ENCODE measurements at regions not wholly inside any gene's neighbourhood (a gene's known extent, or its start where the extent isn't known, plus 50 kb on each side); places are given as distances from the start of the nearest gene placed in this dataset.

GRCh38 chr16:66134875-66135274, 231.6 kb upstream of the CDH5 start:
- TF ChIP-seq CTCF (IDR thresholded peaks at IDR 0.05; ENCODE audit: low read depth, low read length) = no peak
- DNase-seq (ENCODE audit: low read depth in 2 of 2) = no peak

GRCh38 chr16:66133643-66134338, 232.7 kb upstream of the CDH5 start:
- no peak for DNase-seq (ENCODE audit: low read depth in 2 of 2)
- TF ChIP-seq CTCF (IDR thresholded peaks at IDR 0.05; ENCODE audit: low read depth, low read length) = no peak
- no peak overlapping the region for H3K4me3 ChIP-seq (replicated peaks in 1 of 2; ENCODE audit: low read depth in 2 of 2, low read length in 2 of 2)

More at GRCh38 chr16:66134875-66135274, 231.6 kb upstream of the CDH5 start:
- no peak overlapping the region for H3K4me3 ChIP-seq (replicated peaks in 1 of 2; ENCODE audit: low read depth in 2 of 2, low read length in 2 of 2)

GRCh38 chr16:66131895-66132294, 234.6 kb upstream of the CDH5 start:
- DNase-seq (ENCODE audit: low read depth in 2 of 2) = peak in 1 of 2 donors; percentile 22
- no peak for TF ChIP-seq CTCF (IDR thresholded peaks at IDR 0.05; ENCODE audit: low read depth, low read length)
- H3K4me3 ChIP-seq (replicated peaks in 1 of 2; ENCODE audit: low read depth in 2 of 2, low read length in 2 of 2) = no peak overlapping the region

GRCh38 chr16:66131156-66131807, 235.2 kb upstream of the CDH5 start:
- peak; percentile 22 to 31 for DNase-seq (ENCODE audit: low read depth in 2 of 2)
- TF ChIP-seq CTCF (IDR thresholded peaks at IDR 0.05; ENCODE audit: low read depth, low read length) = no peak
- no peak overlapping the region for H3K4me3 ChIP-seq (replicated peaks in 1 of 2; ENCODE audit: low read depth in 2 of 2, low read length in 2 of 2)

GRCh38 chr16:66130296-66130905, 236.1 kb upstream of the CDH5 start:
- no peak overlapping the region for H3K4me3 ChIP-seq (replicated peaks in 1 of 2; ENCODE audit: low read depth in 2 of 2, low read length in 2 of 2)
- DNase-seq (ENCODE audit: low read depth in 2 of 2) = peak; percentile 41 to 92
- no peak for TF ChIP-seq CTCF (IDR thresholded peaks at IDR 0.05; ENCODE audit: low read depth, low read length)

GRCh38 chr16:66129196-66129595, 237.3 kb upstream of the CDH5 start:
- TF ChIP-seq CTCF (IDR thresholded peaks at IDR 0.05; ENCODE audit: low read depth, low read length) = no peak
- no peak for DNase-seq (ENCODE audit: low read depth in 2 of 2)
- no peak overlapping the region for H3K4me3 ChIP-seq (replicated peaks in 1 of 2; ENCODE audit: low read depth in 2 of 2, low read length in 2 of 2)

All from cardiac fibroblast (primary cell).